Panc1 (cell line): ENCODE measurements at regions not wholly inside any gene's neighbourhood (a gene's known extent, or its start where the extent isn't known, plus 50 kb on each side); places are given as distances from the start of the nearest gene placed in this dataset.

Source experiments
- CTCF ChIP-seq: fragments of 450-650 bp; IDR thresholded peaks from 2 replicates; pipeline ENCODE4 v1.5.1; 2017; ENCODE audit warnings: mild to moderate bottlenecking
- POLR2AphosphoS5 ChIP-seq: IDR thresholded peaks from 2 replicates; pipeline ENCODE4 v1.6.1; 2012; ENCODE audit warnings: mild to moderate bottlenecking, low read depth, low read length, moderate library complexity
- SIN3A ChIP-seq: IDR thresholded peaks from 2 replicates; pipeline ENCODE4 v1.6.1; 2012; ENCODE audit warnings: low read depth, mild to moderate bottlenecking, low read length, moderate library complexity, borderline replicate concordance; ENCODE audit not compliant: insufficient read depth

GRCh38 chr6:153218184-153218792 is 87.2 kb upstream of the RGS17 start:
- TF ChIP-seq CTCF (no peak), SIN3A (no peak), POLR2AphosphoS5 (no peak)
